ENCODE measurements at regions not wholly inside any gene's neighbourhood (a gene's known extent, or its start where the extent isn't known, plus 50 kb on each side); places are given as distances from the start of the nearest gene placed in this dataset.
"Not testable (repeated sequence)": the region's sequence is repeated elsewhere in the genome, so short reads cannot be mapped to it uniquely, and the experiment has no call there.

DNA sequence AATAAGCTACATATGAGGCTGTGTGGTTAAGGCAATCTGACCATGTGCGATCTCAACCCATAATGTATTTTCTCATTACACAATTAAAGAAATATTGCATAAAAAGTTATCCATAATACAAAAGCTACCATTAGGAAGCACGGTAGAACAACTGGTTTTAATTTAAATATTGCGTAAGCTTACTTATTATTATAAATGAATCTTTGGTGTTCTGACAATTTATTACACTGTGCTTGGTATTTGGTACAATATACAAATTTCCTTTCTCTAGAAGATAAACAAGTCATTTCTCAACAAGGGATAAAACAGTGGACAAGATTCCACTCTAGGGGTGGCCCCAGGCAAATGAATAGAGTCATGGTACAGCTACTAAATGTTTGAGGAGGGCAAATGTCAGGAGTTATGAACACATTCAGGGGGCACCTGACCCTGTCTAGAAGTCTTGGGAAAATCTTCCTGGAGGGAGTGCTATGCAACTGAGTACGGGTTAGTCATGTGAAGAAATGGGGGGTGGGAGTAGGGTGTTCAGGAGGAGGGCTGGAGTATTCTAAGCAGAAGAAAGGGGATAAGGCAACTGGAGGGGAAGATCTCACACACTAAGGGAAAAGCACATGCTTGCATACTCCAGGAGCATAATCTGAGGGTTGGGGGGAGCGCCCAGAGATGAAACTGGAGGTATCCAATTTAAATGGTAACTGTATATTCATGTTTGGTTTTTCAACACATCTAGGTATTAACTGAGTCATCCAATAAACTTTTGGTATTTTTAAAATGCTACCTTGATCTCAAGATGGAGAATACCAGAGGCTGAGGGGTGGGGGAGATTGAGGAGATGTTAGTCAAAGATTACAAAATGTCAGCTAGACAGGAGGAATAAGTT, 296.9 kb upstream of the SGK1 start:
- no peak for DNase-seq (ENCODE audit: low read depth in 2 of 2)

GRCh38 chr6:134612128-134612527, 294.2 kb upstream of the SGK1 start:
- DNase-seq (ENCODE audit: low read depth in 2 of 2): not testable (repeated sequence)

GRCh38 chr6:134610411-134610810, 292.5 kb upstream of the SGK1 start:
- no peak for DNase-seq (ENCODE audit: low read depth in 2 of 2)

DNA sequence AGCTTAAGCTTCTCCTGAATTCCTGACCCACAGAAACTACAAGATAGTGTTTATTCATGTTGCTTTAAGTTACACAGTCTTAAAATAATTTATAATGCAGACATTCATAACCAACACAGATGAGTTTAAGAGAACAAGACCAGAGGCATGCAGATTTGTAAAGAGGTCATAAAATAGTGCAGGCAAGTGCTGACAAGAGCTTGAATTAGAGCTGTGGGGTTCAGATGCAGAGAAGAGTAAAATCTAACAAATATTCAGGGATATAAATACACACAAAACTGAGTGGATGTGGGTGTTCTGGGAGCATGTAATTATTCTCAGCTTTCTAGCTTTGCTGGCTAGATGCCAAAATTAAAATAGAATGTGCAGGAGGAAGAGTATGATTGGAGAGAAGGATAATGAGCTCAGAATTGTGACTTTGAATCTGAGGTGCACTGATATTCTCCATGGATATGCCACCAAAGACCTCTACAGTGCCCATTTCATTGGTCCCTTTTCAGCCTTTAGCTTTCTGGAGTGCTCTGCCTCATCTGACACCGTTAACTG, 291.9 kb upstream of the SGK1 start:
- no peak for DNase-seq (ENCODE audit: low read depth in 2 of 2)

DNA sequence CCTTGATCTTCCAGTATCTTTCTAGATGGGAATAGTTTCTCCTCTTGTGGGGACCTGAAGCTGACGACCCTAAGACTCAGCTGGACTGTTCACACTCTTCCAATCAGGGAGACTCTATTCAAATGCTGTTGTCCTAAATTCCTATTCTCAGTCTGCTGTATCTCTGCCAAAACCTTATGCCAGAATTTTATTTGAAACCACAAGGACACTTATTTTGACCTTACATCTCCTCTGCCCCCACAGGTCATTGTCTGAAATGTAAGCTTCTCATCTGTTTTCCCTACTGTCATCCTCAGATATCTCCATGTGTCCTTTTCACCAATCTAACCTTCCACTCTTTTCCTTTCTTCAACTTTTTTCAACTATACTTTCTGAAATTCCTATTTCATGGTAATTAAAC, 289.5 kb upstream of the SGK1 start:
- DNase-seq (ENCODE audit: low read depth in 2 of 2): no peak

DNA sequence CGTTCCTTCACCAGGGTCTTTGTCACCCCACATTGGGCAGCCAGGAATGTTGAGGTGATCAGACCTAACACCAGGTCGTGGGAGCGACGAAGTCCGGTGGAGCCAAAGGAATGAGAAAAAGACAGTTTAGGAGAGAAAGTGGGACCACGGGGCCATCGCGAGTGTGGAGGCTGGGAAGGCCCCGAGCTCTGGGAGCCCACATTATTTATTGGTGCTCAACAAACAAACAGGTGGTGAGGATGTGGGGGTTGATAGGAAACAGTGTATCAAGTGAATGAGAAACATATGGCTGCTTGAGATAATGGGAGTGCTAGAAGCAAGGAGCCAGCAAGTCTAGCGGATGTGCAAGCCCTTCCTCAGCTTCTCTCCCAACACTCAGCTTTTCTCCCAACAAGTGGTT, 287.1 kb upstream of the SGK1 start:
- no peak for DNase-seq (ENCODE audit: low read depth in 2 of 2)

DNA sequence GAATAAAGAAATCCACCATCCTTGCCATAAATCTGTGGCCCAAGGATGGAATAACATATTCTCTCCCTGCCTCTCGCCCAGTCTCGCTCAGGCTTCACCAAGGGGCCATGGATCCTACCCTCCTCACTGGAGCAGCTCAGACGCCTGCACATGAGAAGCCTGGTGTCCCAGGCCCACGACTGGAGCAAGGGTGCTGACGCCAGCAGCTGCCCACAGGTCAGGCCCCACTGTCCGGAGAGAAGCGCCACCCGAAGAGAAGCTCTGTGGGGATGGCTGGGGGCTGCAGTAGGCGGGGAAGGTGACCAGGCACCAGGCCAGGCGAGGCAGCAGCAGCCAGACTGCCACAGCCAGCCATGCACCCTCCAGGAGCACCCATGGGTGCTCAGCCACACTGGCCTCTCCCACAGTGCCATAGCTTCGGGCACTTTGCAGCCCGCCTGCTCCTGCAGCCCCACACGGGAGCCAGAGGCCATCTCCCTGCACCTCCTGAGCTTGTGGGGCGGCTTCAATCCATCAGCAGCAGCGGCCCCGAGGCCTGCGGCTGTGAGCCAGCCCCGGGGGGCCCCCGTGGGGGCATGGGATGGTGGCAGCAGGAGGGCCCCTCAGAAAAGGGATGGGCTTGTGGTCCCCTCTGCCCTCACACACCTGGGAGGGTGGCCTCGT, 286.2 kb upstream of the SGK1 start:
- no peak for DNase-seq (ENCODE audit: low read depth in 2 of 2)

GRCh38 chr6:134603561-134603960, 285.6 kb upstream of the SGK1 start:
- DNase-seq (ENCODE audit: low read depth in 2 of 2): no peak

DNA sequence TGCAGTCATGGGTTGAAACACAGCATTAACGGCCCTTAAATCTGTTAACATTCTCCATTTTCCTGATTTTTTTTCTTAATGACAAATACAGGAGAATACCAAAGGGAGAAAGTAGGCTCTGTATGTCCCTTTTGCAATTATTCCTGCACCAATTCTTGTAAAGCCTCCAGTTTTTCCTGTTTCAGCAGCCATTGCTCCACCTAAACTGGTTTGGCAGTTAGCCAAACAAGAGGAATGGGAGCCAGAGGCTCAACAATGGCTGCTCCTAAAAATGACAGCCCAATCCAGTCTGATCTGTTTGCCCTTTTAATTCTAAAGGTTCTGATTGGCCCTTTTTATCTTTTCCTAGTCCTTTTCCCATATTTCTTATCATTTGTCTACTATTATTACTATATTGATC, 284.2 kb upstream of the SGK1 start:
- no peak for DNase-seq (ENCODE audit: low read depth in 2 of 2)

DNA sequence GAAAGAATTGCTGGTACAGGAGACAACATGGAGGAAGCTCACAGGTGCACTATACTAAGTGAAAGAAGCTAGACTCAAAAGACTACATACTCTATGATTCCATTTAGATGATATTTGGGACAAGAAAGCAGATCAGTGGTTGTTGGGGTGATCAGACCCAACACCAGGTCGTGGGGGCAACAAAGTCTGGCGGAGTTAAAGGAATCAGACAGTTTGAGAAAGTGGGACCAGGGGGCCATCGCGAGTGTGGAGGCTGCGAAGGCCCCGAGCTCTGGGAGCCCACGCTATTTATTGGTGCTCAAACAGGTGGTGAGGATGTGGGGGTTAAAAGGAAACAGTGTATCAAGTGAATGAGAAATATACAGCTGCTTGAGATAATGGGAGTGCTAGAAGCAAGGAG, 282.8 kb upstream of the SGK1 start:
- DNase-seq (ENCODE audit: low read depth in 2 of 2): no peak

DNA sequence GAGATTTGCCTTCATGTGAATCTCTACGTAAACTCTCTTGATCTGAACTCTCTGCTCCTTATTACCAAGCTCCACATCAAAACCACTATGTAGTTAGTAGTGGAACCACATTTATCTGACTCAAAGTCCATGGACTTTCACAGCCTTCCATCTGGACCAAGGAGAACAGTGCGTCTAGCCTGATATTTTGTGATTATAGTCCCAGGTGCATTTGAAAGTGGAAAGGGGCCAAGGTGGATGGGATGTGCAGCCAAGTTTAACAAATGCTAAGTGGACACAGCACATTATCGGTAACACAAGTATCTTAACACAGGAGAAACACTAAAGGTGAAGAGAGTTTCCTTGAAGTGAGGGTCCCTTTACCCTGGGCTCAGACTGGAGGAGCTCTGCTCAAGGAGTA, 281.2 kb upstream of the SGK1 start:
- DNase-seq (ENCODE audit: low read depth in 2 of 2): no peak

GRCh38 chr6:134596191-134596590, 278.3 kb upstream of the SGK1 start:
- DNase-seq (ENCODE audit: low read depth in 2 of 2): no peak

DNA sequence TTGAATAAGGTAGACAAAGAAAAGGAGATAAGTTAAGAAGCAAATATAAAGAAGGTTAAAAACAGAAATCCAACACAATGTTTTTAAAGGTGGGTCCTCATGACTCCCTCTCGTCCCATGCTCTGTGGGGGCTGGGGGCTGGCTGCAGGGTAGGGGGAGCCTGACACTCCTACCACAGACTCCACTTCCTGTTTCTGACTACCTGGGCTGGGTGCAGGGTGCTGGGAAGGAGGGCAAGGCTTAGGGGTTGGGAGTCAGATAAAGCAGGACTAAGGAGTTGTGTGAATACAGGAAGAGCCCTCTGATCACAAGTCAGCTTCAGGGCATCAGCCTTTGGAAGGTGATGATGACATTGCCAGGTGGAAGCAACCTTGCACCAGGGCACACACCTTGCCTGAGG, 277.0 kb upstream of the SGK1 start:
- no peak for DNase-seq (ENCODE audit: low read depth in 2 of 2)

DNA sequence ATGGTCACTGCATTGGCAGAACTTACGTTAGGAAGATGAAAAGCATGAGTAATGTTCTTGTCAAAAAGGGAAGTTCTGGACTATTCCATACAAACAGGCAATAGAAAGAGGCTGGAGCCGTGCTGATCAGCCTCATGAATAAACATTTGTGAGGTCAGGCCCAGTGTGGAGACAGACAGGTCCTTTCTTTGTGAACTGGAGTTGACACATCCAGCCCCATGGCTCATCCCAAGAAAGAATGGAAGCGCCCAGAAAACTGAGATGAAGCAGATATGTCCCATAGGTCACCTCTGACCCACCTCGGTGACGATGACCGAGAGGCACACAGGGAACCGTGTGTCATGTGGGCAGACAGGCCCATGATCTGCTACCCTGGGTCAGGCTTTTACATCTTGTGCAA, 276.0 kb upstream of the SGK1 start:
- DNase-seq (ENCODE audit: low read depth in 2 of 2): no peak

DNA sequence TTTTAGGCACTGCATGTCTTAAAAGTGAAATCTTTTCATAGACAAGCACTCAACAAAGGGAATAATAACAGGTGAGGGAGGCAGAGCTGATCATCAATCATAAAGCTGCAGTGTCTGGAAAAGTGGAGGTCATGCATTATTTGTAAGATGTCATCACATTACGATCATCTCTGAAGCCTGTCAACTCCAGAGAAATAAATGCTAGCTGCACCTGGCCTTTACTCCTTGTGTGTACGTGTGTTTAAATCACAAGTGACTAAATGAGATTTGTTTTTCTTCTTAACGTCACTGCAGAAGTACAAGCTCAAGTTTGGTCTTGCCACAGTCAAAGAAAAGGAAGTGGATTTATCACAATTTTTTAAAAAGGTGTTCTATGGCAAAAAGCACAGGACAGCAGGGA, 275.5 kb upstream of the SGK1 start:
- no peak for DNase-seq (ENCODE audit: low read depth in 2 of 2)

- DNase-seq (ENCODE audit: low read depth in 2 of 2): no peak
These were observed 275.1 kb upstream of the SGK1 start for GRCh38 chr6:134593024-134593423.

GRCh38 chr6:134590449-134590848, 272.5 kb upstream of the SGK1 start:
- no peak for DNase-seq (ENCODE audit: low read depth in 2 of 2)

DNA sequence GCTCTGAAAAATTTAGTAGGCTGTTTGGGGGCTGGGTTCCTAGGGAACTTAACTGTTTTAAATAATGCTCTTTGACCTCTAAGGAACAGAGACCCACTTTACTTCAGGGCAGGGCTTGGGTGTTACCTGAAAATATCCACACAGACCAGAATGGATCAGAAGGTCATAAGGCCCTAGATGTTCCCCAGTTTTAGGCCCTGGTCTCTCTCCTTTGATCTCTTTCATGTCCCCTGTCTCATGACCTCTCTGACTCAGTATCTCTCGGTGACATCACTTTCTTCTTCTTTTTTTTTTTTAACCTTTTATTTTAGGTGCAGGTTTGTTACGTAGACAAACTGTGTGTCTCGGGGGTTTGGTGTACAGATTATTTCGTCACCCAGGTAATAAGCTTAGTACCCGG, 272.1 kb upstream of the SGK1 start:
- no peak for DNase-seq (ENCODE audit: low read depth in 2 of 2)

GRCh38 chr6:134589512-134589911, 271.6 kb upstream of the SGK1 start:
- peak; percentile 18 to 81 for DNase-seq (ENCODE audit: low read depth in 2 of 2)

DNA sequence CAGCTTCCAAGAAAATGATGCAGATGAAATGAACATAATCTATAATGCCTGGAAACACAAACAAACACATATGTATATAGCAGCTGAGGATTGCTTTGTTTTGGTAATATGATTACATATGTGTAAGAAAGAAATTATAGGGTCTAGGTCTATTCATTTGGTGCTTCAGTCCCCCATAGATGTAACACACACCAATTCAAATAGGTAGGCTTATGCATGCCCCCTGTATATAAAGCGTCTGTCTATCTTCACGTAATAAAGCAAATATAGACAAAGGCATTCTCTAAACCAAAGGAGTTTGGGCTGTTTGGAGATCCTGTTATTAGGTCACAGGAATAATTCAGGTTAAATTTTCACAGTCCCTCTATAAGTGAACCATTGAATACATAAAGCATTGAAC, 270.4 kb upstream of the SGK1 start:
- DNase-seq (ENCODE audit: low read depth in 2 of 2): no peak

GRCh38 chr6:134585517-134585873, 267.6 kb upstream of the SGK1 start:
- DNase-seq (ENCODE audit: low read depth in 2 of 2): peak in 1 of 2 donors; percentile 97

GRCh38 chr6:134584847-134585516, 267.1 kb upstream of the SGK1 start:
- DNase-seq (ENCODE audit: low read depth in 2 of 2): peak in 1 of 2 donors; percentile 7
